Endothelial cell of umbilical vein (primary cell): ENCODE measurements at regions not wholly inside any gene's neighbourhood (a gene's known extent, or its start where the extent isn't known, plus 50 kb on each side); places are given as distances from the start of the nearest gene placed in this dataset.

ENCODE experiments used
- BruUV-seq: library from RNA; stranded (reverse); fragments of 400-500 nt; replicated peaks from 2 replicates; lab custom pipeline; 2021; lab: Mats Ljungman, UMichigan
- CTCF ChIA-PET: fragments of 300-600, 350-600 bp; sonication (Branson Sonifier 250); formaldehyde crosslinking; loops from one replicate; lab custom pipeline; 2021; ENCODE audit warnings: antibody characterized with exemption, inconsistent platforms; lab: Charles Lee
- POLR2A ChIA-PET: fragments of 300-600, 350-600 bp; sonication (Branson Sonifier 250); formaldehyde crosslinking; loops from one replicate; lab custom pipeline; 2021; ENCODE audit warnings: antibody characterized with exemption, inconsistent platforms; lab: Charles Lee
- DNase-seq: peaks from one replicate; pipeline ENCODE4 v3.0.0-alpha.2; 2011; ENCODE audit warnings: low read depth, low spot score
- FAIRE-seq: peaks from 2 replicates; lab custom pipeline; 2011; peaks lifted over from hg19 to GRCh38; lab: Jason Lieb, UNC
- H2AFZ ChIP-seq: 2 replicates; pipeline ENCODE4 v1.6.0; 2012; ENCODE audit warnings: low read depth, low read length, control low read depth, inconsistent platforms
- H3K27ac ChIP-seq: 2 replicates; pipeline ENCODE4 v1.5.1; 2011; ENCODE audit warnings: low read depth, mild to moderate bottlenecking, control low read depth, low read length, moderate library complexity; ENCODE audit not compliant: insufficient read depth
- H3K27me3 ChIP-seq, 2 experiments: 2 replicates each; pipeline versions ENCODE4 v1.6.0 to v1.6.1; 2011; ENCODE audit warnings: low read length in 2 of 2, mixed read lengths in 1 of 2; ENCODE audit not compliant: control insufficient read depth in 2 of 2, insufficient read depth in 2 of 2
- H3K36me3 ChIP-seq, 2 experiments: 2 replicates in 1 of 2; 3 replicates in 1 of 2; pipeline ENCODE4 v1.5.1; 2011; ENCODE audit warnings: low read length in 2 of 2, mild to moderate bottlenecking in 1 of 2, moderate library complexity in 1 of 2; ENCODE audit not compliant: control insufficient read depth in 2 of 2, insufficient read depth in 2 of 2; ENCODE audit errors: extremely low read depth in 1 of 2
- H3K4me1 ChIP-seq: 3 replicates; pipeline ENCODE4 v1.5.1; 2011; ENCODE audit warnings: mild to moderate bottlenecking, low read length; ENCODE audit not compliant: control insufficient read depth, insufficient read depth; ENCODE audit errors: extremely low read depth
- H3K4me2 ChIP-seq: 2 replicates; pipeline ENCODE4 v1.6.1; 2011; ENCODE audit warnings: low read length, control low read depth, mixed read lengths; ENCODE audit not compliant: insufficient read depth
- H3K4me3 ChIP-seq, 3 experiments: fragments of 200-600 bp in 1 of 3; sonication (generic), shearing (Covaris generic) in 1 of 3; replicated peaks in 1 of 3; 2 replicates each; pipeline ENCODE4 v1.5.1; 2011 to 2016; ENCODE audit warnings: control low read depth in 3 of 3, low read length in 3 of 3, mild to moderate bottlenecking in 2 of 3, inconsistent platforms in 1 of 3, low read depth in 1 of 3, moderate library complexity in 1 of 3; ENCODE audit not compliant: insufficient read depth in 1 of 3
- H3K79me2 ChIP-seq: 2 replicates; pipeline ENCODE4 v1.6.0; 2012; ENCODE audit warnings: low read length, inconsistent platforms; ENCODE audit not compliant: control insufficient read depth, insufficient read depth
- H3K9ac ChIP-seq: replicated peaks from 2 replicates; pipeline ENCODE3; 2011; ENCODE audit warnings: low read length, control low read depth; ENCODE audit not compliant: insufficient read depth; ENCODE audit errors: extremely low read depth
- H3K9me1 ChIP-seq: replicated peaks from 3 replicates; pipeline ENCODE4 v1.6.0; 2011; ENCODE audit warnings: mild to moderate bottlenecking, low read length; ENCODE audit not compliant: control insufficient read depth, insufficient read depth; ENCODE audit errors: extremely low read depth
- H3K9me3 ChIP-seq: replicated peaks from 2 replicates; pipeline ENCODE4 v1.5.1; 2012; ENCODE audit warnings: low read length, inconsistent platforms; ENCODE audit not compliant: control insufficient read depth, insufficient read depth
- H4K20me1 ChIP-seq: replicated peaks from 2 replicates; pipeline ENCODE3; 2011; ENCODE audit warnings: mild to moderate bottlenecking, low read length; ENCODE audit not compliant: control insufficient read depth, insufficient read depth; ENCODE audit errors: extremely low read depth
- CTCF ChIP-seq, 2 donors: IDR thresholded peaks; 1 replicate in 1 of 2; 2 replicates in 1 of 2; pipeline ENCODE4 v1.5.1; 2011; ENCODE audit warnings: low read length in 2 of 2, mild to moderate bottlenecking in 2 of 2, moderate library complexity in 2 of 2, control low read depth in 1 of 2, inconsistent platforms in 1 of 2, low read depth in 1 of 2; ENCODE audit not compliant: insufficient read depth in 1 of 2; ENCODE audit errors: extremely low read depth in 1 of 2
- EZH2 ChIP-seq: IDR thresholded peaks from 2 replicates; pipeline ENCODE4 v1.6.1; 2012; ENCODE audit warnings: borderline replicate concordance, low read depth, mild to moderate bottlenecking, moderate library complexity, low read length, inconsistent platforms; ENCODE audit not compliant: severe bottlenecking
- FOS ChIP-seq: IDR thresholded peaks from 2 replicates; pipeline ENCODE4 v1.6.1; 2011; ENCODE audit warnings: mild to moderate bottlenecking, low read length, moderate library complexity, borderline replicate concordance; ENCODE audit not compliant: insufficient read depth
- GATA2 ChIP-seq: IDR thresholded peaks from 2 replicates; pipeline ENCODE4 v1.7.0; 2011; ENCODE audit warnings: low read depth, mild to moderate bottlenecking, moderate library complexity, mixed read lengths, low read length; ENCODE audit not compliant: insufficient read length, insufficient read depth
- MAX ChIP-seq: IDR thresholded peaks from 2 replicates; pipeline ENCODE4 v1.6.1; 2011; ENCODE audit not compliant: insufficient read depth, insufficient read length
- MYC ChIP-seq: IDR thresholded peaks from one replicate; pipeline ENCODE4 v1.6.1; 2011; ENCODE audit warnings: mild to moderate bottlenecking, low read depth, low read length
- POLR2A ChIP-seq: IDR thresholded peaks from 2 replicates; pipeline ENCODE4 v1.6.1; 2012; ENCODE audit warnings: low read depth, mild to moderate bottlenecking, control low read depth, low read length
- POLR2AphosphoS5 ChIP-seq: IDR thresholded peaks from 2 replicates; pipeline ENCODE4 v1.6.1; 2012; ENCODE audit warnings: low read depth, mild to moderate bottlenecking, control low read depth, low read length, moderate library complexity; ENCODE audit not compliant: insufficient read depth
- dilution Hi-C: fragments of 300-500 bp; cut with MboI; formaldehyde crosslinking; loops from one replicate; pipeline ENCODE4 v1.15.0; 2019; ENCODE audit warnings: low sequenced_read_pairs; ENCODE audit not compliant: extremely low pct_ligation_motif_present
- intact Hi-C: fragments of 100-400 bp; cut with micrococcal nuclease; formaldehyde crosslinking; loops from one replicate; pipeline ENCODE4 v1.10.0; 2022

GRCh38 chr14:66281036-66281776 is 205.0 kb upstream of the CCDC196 start:
- no TSS peak for BruUV-seq
- Histone ChIP-seq H3K4me1 (no peaks in the 10 kb centered on the region), H3K79me2 (no peaks in the 10 kb centered on the region), H3K9me3 (no peaks in the 10 kb centered on the region), H3K4me3 (no peak overlapping the region), H4K20me1 (no peaks in the 10 kb centered on the region), H3K27me3 (no peaks in the 10 kb centered on the region), H3K9me1 (no peaks in the 10 kb centered on the region), H3K4me2 (no peak overlapping the region), H3K27ac (no peak overlapping the region), H2AFZ (no peak overlapping the region), H3K9ac (no peak overlapping the region), H3K36me3 (no peaks in the 10 kb centered on the region)
- dilution Hi-C loops, result no loop called here
- intact Hi-C loops, result no loop called here
- DNase-seq (no peak), FAIRE-seq (no peak)
- ChIA-PET POLR2A (no interaction called here), CTCF (no interaction called here)
- TF ChIP-seq GATA2, result no peak
- TF ChIP-seq FOS, result no peak
- no peak for TF ChIP-seq POLR2A
- no peak for TF ChIP-seq POLR2AphosphoS5
- no peak for TF ChIP-seq EZH2

GRCh38 chr14:66284346-66284745 is 201.8 kb upstream of the CCDC196 start:
- no peaks in the 10 kb centered on the region for H3K9me3 ChIP-seq
- H3K9ac ChIP-seq, result no peak overlapping the region
- no TSS peak for BruUV-seq
- no peaks in the 10 kb centered on the region for H3K79me2 ChIP-seq
- intact Hi-C loops, result no loop called here
- H3K27ac ChIP-seq, result no peak overlapping the region
- no peak overlapping the region for H3K4me2 ChIP-seq
- dilution Hi-C loops, result no loop called here
- H4K20me1 ChIP-seq, result no peaks in the 10 kb centered on the region
- H3K36me3 ChIP-seq, result no peaks in the 10 kb centered on the region
- DNase-seq (no peak), FAIRE-seq (no peak)
- no peak overlapping the region for H2AFZ ChIP-seq
- no peaks in the 10 kb centered on the region for H3K9me1 ChIP-seq
- no peaks in the 10 kb centered on the region for H3K27me3 ChIP-seq
- ChIA-PET CTCF (no interaction called here), POLR2A (no interaction called here)
- no peaks in the 10 kb centered on the region for H3K4me1 ChIP-seq
- TF ChIP-seq POLR2AphosphoS5, result no peak
- no peak for TF ChIP-seq GATA2
- no peak for TF ChIP-seq MAX
- no peak for TF ChIP-seq POLR2A
- TF ChIP-seq EZH2, result no peak
- no peak for TF ChIP-seq CTCF (IDR thresholded peaks at IDR 0.05; ENCODE audit: extremely low read depth in 1 of 2, insufficient read depth in 1 of 2, low read depth in 1 of 2, low read length in 2 of 2)
- TF ChIP-seq MYC, result no peak
- peak; percentile 14 for TF ChIP-seq FOS
- H3K4me3 ChIP-seq, result no peak overlapping the region
